Stimulated activated CD8-positive, alpha-beta memory T cell treated with anti-CD3 and anti-CD28 coated beads, Interleukin-7, amount 100 ng/mL, for 1 hour (primary cell): ENCODE measurements at regions not wholly inside any gene's neighbourhood (a gene's known extent, or its start where the extent isn't known, plus 50 kb on each side); places are given as distances from the start of the nearest gene placed in this dataset.

Experiments used
- DNase-seq, 2 donors: peaks; one replicate each; pipeline ENCODE4 v3.0.0-alpha.2; 2020; ENCODE audit warnings: low read depth in 2 of 2

DNA sequence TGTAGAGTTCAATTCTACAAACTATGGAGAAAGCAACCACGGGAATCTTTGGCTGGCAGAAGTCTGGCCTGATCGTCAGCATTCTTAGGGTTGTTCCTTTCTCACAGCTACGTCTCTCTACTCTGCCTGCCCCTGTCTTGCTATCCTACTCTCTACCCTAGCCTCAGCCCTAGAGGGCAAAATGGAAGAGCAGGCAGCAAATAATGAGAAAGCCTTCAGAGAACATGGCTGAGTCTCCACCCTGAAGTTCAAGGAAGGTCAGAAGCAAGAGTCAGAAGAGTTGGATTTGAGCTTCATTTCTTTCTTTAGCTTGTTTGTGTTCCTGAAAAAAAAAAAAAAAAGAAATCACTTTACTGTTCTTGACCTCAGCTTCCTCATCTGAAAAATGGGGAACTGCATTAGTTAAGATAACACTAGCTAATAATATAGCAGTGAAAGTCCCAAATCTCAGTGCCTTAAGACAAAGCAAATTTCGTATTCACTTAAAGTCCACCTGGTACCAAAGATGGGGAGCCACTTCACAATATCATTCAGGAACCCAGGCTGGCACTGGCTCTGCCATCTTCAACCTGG is 50.2 kb upstream of the CCND2 start:
- no peak for DNase-seq

DNA sequence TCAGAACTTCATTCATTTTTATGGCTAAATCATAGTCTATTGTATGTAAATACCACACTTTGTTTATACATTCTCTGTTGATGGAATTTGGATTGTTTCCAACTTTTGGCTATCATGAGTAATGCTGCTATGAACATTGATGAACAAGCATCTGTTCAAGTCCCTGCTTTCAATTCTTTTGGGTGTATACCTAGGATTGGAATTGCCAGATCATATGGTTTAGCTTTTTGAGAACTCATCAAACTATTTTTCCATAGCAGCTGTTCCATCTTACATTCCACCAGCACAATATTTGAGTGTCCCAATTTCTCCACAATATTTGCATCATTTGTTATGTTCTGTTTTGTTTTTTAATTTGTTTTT is 52.3 kb upstream of the CCND2 start:
- DNase-seq = no peak

GRCh38 chr12:4220536-4221257 is 52.9 kb upstream of the CCND2 start:
- no peak for DNase-seq

DNA sequence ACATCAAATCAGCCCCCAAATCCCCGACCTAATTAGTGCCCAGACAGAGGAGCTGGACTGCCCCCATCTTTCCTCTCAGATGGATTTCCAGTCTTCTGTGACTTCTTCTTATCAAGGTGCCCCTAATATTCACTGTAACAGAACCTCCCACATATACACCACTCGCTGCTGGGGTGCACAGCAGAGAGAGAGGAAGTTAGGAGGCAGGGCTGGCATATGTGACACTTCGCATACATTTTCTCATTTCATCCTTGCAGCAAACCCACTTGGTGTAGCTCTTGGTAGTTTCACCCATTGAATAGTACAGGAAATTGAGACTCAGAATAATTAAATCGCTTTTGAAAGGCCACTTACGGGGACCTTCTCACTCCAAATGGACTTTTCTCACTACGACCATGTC is 56.5 kb upstream of the CCND2 start:
- no peak for DNase-seq

DNA sequence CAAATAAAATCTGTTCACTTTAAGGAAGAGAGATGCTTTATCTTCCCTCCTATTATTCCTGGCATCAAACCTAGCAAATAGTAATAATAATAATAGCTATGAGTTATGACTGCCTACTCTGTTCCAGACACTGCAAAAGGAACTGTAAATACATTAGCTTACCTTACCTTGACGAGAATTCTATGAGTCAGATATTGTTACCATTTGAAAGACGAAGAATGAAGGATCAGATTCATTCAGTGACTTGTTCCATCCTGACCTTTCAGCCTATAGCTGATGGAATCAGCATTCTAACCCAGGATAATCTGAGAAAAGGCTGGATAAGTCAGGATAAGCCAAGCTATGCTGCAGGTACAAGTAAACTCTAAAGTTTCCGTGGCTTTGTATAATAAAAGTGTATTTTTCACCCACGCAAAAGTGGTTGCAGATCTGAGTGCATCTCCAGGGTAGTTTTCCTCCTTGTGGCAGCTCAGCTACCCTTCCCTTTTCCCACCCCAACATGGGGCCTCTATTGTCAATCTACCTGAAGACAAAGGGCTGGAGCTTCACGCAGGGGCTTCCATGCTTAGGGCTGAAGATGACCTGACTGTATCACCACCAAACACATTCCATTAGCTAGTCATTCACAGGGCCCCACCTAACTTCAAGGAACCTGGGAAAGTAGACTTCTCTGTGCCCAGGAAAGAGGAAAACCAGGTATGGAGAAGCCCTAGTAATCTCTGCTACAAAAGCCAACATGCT is 57.2 kb upstream of the CCND2 start:
- DNase-seq = no peak

DNA sequence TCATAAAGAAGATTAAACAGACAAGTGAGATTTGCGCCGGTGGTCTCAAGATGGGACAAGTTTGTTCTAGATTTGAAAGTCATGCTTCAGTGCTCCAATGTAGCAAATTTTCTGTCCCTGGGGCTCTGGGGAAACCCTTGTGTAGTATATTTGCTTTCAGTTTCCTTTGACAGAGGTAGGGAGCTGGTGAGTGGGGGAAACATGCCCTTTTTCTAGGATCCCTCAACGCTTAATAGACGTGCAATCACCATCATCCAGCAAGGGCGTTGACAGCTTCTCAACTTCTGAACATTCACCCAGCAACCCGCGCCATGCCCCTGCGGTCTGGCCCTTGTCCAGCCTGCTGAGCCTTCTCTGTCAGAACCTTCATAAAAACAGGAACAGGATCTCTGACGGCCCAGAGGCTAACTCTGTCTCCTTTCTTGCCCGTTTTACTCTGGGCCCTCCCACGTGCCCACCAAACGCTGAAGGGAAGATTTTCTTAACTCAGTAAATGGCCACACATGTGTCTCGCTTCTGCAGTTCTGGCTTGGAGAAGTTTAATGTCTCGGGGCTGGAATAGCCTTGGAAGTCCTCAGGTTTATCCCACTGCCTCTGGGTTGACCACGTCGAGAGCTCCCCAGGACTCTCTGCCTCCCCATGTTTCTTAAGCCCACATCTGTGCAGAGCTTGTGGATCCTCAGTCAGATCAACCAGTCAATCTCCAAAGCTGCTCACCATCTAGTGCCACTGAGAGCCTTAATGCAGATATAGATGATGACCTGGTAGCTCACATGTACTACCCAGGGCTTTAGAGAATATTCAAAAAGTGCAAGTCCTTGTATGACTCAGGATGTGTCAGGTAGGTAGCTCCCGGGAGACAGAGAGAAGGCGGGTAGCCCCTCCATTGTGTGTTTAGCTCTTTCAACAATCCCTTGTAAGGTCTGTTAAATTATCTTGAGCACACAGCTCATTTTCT is 58.1 kb upstream of the CCND2 start:
- no peak for DNase-seq

GRCh38 chr12:4214877-4215228 is 58.7 kb upstream of the CCND2 start:
- no peak for DNase-seq

GRCh38 chr12:4213471-4213870 is 60.1 kb upstream of the CCND2 start:
- no peak for DNase-seq

- DNase-seq = no peak
Measured at GRCh38 chr12:4212845-4213244, 60.7 kb upstream of the CCND2 start.

- no peak for DNase-seq
Measured at GRCh38 chr12:4211372-4211771, 62.2 kb upstream of the CCND2 start.

GRCh38 chr12:4210183-4210582 is 63.4 kb upstream of the CCND2 start:
- no peak for DNase-seq

DNA sequence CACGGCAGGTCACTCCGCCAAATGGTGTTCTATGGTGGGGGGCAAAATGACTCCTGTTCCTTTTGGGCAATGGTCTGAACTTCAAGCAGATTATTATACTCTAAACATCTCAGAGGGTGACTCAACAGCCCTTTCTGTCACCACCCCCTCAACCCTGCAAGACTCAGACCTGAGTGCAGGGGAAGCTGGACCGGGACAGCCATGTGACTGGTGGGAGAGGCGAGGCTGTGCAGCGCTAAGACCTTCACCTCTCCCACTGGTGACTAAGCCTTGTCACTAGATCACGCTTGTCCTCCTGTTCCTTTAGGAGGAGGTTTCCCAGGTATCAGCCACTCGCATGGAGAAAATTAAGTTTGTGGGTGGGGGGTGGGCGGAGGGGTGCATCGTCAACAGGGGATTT is 67.1 kb upstream of the CCND2 start:
- no peak for DNase-seq

DNA sequence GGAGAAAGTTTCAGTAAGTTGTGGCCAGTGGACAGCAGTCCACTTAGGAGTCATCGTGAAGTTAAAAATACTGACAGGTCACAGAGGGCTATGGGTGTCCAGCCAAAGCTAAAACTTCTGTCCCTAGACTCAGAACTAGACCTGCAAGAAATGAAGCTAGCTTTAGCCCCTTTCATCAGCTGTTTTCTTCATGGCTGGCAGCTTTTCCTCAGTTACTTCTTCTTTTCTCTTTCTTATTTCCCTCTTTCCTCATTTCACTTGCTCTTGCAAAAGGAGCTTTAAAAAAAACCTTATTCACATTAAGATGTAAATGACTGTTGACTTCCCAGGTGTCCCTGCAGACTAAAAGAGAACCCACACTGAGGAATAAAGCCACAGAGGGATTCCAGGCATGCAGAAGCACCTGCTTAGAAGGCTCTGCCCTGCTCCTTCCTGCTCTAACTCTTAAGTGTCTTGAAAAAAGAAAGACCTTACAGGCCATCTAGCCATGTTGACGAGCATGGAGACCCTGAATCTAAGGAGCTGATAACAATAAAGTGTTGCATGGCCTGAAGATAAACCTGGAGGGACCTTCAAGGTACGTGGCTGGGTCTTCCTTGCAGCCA is 69.7 kb upstream of the CCND2 start:
- no peak for DNase-seq

DNA sequence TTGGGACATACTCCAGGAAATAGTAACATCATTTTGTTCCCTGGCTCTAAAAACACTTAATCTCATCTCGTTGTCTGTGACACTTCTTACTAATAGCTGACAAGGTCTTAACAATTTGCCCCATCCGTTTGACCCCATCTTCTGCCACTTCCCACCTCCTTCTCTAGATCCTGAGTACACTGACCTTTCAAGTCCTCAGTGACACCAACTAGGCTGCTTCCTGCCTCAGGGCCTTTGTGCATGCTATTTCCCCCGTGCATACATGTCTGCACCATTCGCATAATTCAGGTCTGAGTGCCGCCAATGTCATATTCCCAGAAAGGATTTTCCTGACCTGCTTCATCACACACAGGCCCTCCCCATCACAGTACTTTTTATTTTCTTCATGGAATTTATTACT is 70.6 kb upstream of the CCND2 start:
- DNase-seq = no peak

DNA sequence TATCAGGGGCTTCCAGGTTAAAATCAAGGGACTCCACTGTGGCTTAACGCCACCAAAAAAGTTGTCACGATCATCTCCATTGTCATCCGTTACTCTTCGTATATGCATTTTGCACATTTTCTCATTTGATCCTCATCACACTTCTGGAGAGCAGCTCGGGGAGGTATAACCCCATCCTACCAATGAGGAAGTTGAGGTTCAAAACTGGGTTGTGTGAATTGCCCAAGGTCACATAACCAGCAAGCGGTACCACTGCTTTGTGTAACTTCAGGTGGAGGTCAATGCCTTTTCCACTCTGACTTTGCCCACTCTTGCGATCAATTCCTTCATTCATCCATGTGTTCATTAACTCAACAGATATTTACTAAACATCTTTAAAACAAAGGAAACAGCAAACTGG is 71.1 kb upstream of the CCND2 start:
- no peak for DNase-seq

GRCh38 chr12:4201333-4202100 is 72.0 kb upstream of the CCND2 start:
- DNase-seq = no peak

- no peak for DNase-seq
Measured at GRCh38 chr12:4197922-4198763, 75.4 kb upstream of the CCND2 start.

DNA sequence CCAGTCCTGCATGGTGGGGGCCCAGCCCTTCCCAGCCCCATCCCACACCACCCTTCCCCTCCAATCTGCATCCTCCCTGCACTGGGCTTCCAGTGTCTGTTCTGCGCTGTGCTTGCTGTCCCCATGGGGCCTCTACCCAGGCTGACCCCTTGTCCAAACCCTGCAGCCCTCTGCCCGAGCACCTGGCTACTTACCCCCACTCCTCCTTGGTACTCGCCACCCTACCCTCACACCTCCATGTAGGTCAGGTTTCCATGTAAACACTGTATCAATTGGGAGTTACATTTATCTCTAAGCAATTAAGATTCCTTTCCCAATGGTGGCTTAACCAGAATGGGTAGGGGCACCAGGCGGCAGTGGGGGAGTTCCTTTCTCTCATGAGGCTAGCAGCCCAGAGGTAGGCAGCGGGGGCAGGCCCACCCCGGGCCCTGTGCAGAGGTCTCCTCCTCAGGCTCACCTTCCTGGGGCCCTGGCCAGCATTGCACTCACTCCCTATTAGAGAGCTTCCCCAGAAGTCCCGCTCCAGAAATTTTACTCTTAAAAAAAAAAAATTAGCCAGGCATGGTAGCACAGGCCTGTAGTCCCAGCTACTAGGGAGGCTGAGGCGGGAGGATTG is 76.6 kb upstream of the CCND2 start:
- DNase-seq = no peak

GRCh38 chr12:4194668-4195067 is 78.9 kb upstream of the CCND2 start:
- no peak for DNase-seq

DNA sequence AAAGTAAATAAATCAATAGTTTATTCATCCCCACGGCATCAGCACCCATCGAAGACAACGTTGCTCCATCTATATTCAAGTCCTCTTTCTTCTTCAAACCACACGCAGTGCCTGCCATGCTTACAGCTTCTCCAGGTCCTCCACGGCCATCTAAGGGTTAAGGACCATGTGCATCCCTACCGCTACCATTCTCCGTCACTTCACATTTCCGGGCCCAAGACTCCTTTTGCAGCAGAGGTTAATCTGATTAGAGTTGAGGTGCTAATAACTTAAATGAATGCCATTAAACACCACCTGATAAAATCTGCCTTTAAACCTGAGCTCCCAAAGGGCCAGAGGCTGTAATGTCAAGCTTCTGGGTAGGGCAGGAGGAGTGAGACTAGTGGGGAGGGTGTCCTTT is 79.7 kb upstream of the CCND2 start:
- no peak for DNase-seq
